Esophagus squamous epithelium (tissue), 5 donors: ENCODE measurements at regions not wholly inside any gene's neighbourhood (a gene's known extent, or its start where the extent isn't known, plus 50 kb on each side); places are given as distances from the start of the nearest gene placed in this dataset.
"Not testable (repeated sequence)": the region's sequence is repeated elsewhere in the genome, so short reads cannot be mapped to it uniquely, and the experiment has no call there.

Experiments
- DNase-seq: peaks from one replicate; lab custom pipeline; 2025; lab: John Stamatoyannopoulos, UW
- H3K27ac ChIP-seq, 4 donors: fragments of 200-600 bp; sonication (generic); one replicate each; pipeline ENCODE4 v1.5.1; 2016 to 2019; ENCODE audit warnings: mild to moderate bottlenecking in 1 of 4
- H3K27me3 ChIP-seq, 4 donors: fragments of 200-600 bp; sonication (generic); 1 replicate in 3 of 4; 2 replicates in 1 of 4; pipeline versions ENCODE4 v1.5.1 to v1.6.0; 2017 to 2021; ENCODE audit warnings: antibody characterized with exemption in 1 of 4
- H3K36me3 ChIP-seq, 3 donors: fragments of 200-600 bp; sonication (generic); one replicate each; pipeline ENCODE4 v1.5.1; 2016 to 2019
- H3K4me1 ChIP-seq, 3 donors: fragments of 200-600 bp; sonication (generic); one replicate each; pipeline ENCODE4 v1.5.1; 2017 to 2019
- H3K4me3 ChIP-seq, 4 donors: fragments of 200-600 bp; sonication (generic); 1 replicate in 3 of 4; 2 replicates in 1 of 4; pipeline ENCODE4 v1.5.1; 2016 to 2019; ENCODE audit warnings: mild to moderate bottlenecking in 2 of 4, moderate library complexity in 1 of 4
- H3K9me3 ChIP-seq, 3 donors: fragments of 200-600 bp; sonication (generic); one replicate each; pipeline ENCODE4 v1.5.1; 2016 to 2019
- POLR2A ChIP-seq, 4 donors: fragments of 450-650 bp; IDR thresholded peaks; one replicate each; pipeline ENCODE4 v1.6.1; 2017; ENCODE audit warnings: antibody characterized with exemption in 4 of 4, mild to moderate bottlenecking in 4 of 4, moderate library complexity in 3 of 4
- WGBS, 2 donors: methylation state at CpG; one replicate each; pipeline ENCODE4 v1.1.5; 2018; 5-methylcytosine and 5-hydroxymethylcytosine counted together
- intact Hi-C: fragments of 100-400 bp; cut with DNase I; formaldehyde crosslinking; loops from one replicate; pipeline ENCODE4 v1.15.0; 2022
- TF ChIP-seq, protein P1 (sequence below), 6 experiments: fragments of 450-650 bp in 4 of 6; fragments of 200-600 bp in 2 of 6; sonication (generic) in 2 of 6; IDR thresholded peaks; one replicate each; pipeline ENCODE4 v1.5.1; 2016 to 2019; ENCODE audit warnings: antibody characterized with exemption in 6 of 6, mild to moderate bottlenecking in 4 of 6, moderate library complexity in 4 of 6
- donor health status: DM: yes; HTN: yes; CAD: no.

DNA sequence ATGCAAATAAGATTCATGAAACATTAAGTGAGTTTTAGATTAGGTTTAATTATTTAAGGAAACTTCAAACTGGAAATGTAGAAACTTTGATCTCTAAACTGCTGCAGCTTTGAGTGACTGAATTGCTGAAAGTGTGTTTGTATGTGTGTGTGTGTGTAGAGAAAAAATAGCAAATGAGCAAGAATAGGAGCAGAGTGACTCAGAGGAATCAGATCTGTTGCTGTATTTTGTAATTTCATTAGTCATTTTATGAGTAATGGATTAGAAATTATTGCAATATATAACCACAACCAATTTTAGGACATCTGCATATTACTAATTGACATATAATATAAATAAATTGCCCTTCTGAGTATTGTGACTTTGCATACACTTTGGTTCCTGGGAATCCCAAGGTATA lies 52.8 kb upstream of the SLC9A9 start:
- Histone ChIP-seq H3K27me3 (no peaks in the 10 kb centered on the region), H3K4me1 (peaks cover 0 to 18% (median 0%) of the 10 kb centered on the region in 3 donors), H3K4me3 (no peak overlapping the region), H3K36me3 (no peaks in the 10 kb centered on the region), H3K27ac (peak overlapping the region in 1 of 4 donors; percentile 33), H3K9me3 (no peaks in the 10 kb centered on the region)
- no peak for TF ChIP-seq POLR2A (IDR thresholded peaks at IDR 0.05)
- TF ChIP-seq, protein P1, sequence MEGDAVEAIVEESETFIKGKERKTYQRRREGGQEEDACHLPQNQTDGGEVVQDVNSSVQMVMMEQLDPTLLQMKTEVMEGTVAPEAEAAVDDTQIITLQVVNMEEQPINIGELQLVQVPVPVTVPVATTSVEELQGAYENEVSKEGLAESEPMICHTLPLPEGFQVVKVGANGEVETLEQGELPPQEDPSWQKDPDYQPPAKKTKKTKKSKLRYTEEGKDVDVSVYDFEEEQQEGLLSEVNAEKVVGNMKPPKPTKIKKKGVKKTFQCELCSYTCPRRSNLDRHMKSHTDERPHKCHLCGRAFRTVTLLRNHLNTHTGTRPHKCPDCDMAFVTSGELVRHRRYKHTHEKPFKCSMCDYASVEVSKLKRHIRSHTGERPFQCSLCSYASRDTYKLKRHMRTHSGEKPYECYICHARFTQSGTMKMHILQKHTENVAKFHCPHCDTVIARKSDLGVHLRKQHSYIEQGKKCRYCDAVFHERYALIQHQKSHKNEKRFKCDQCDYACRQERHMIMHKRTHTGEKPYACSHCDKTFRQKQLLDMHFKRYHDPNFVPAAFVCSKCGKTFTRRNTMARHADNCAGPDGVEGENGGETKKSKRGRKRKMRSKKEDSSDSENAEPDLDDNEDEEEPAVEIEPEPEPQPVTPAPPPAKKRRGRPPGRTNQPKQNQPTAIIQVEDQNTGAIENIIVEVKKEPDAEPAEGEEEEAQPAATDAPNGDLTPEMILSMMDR (IDR thresholded peaks at IDR 0.05) = no peak
- intact Hi-C loops = no loop called here
- DNase-seq = no peak

DNA sequence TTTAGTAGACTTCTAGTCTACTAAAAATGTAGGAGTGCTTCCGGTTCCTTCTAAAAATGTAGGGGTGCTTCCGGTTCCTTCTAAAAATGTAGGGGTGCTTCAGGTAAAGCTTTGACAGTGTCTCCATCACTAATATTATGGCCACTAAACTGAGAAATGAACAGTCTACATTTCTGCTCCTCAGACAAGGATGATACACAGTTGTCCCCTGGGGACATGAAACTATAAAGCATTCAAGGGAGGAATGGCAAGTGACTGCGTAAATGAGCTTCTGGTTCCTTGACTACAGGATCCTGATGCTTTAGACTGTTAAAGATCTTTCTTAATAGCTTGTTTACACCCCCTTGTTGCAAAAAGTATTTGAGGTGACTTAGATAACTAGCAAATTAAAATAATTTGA lies 53.9 kb upstream of the SLC9A9 start:
- Histone ChIP-seq H3K36me3 (no peaks in the 10 kb centered on the region), H3K4me1 (peaks cover 0 to 18% (median 0%) of the 10 kb centered on the region in 3 donors), H3K27ac (no peak overlapping the region), H3K4me3 (no peak overlapping the region), H3K27me3 (no peaks in the 10 kb centered on the region), H3K9me3 (no peaks in the 10 kb centered on the region)
- DNase-seq = no peak
- TF ChIP-seq, protein P1 (IDR thresholded peaks at IDR 0.05) = no peak
- no peak for TF ChIP-seq POLR2A (IDR thresholded peaks at IDR 0.05)
- WGBS, 2 donors = 93 to 98% methylated on average over 3 of the region's 3 CpGs
- intact Hi-C loops = no loop called here

DNA sequence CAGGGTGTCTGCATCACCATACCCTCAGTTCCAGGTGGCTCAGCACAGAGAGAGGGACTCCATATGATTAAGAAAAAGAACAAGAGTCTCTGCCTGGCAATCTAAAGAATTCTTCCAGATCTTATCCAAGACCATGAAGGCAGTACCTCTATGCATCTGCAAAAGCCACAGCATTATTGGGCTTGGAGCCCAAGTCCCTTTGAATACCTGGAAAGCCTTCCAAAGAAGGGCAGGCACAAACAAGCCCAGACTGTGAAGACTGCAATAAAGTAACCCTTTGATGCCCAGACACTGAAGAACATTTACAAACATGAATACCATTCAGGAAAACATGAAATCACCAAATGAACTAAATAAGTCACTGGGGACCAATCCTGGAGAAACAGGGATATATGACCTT lies 60.9 kb upstream of the DIPK2A start:
- Histone ChIP-seq H3K9me3 (no peaks in the 10 kb centered on the region), H3K27ac (no peak overlapping the region), H3K4me3 (no peak overlapping the region), H3K36me3 (no peaks in the 10 kb centered on the region), H3K27me3 (no peaks in the 10 kb centered on the region), H3K4me1 (peaks cover 0 to 8% (median 0%) of the 10 kb centered on the region in 3 donors)
- intact Hi-C loops = no loop called here
- TF ChIP-seq, protein P1 (IDR thresholded peaks at IDR 0.05) = no peak
- TF ChIP-seq POLR2A (IDR thresholded peaks at IDR 0.05) = no peak
- DNase-seq = no peak

DNA sequence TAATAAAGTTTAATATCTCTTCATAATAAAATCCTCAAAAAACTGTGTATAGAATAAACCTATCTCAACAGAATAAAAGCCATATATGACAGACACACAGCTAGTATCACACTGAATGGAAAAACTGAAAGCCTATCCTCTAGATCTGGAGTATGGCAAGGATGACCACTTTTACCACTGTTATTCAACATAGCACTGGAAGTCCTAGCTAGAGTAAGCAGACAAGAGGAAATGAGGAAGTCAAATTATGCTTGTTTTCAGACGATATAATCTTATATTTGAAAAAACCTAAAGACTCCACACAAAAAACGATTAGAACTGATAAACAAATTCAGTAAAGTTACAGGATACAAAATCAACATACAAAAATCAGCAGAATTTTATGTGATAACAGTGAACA lies 57.4 kb upstream of the DIPK2A start:
- Histone ChIP-seq H3K9me3 (no peaks in the 10 kb centered on the region), H3K27ac (no peak overlapping the region), H3K4me1 (peaks cover 0 to 8% (median 0%) of the 10 kb centered on the region in 3 donors), H3K36me3 (no peaks in the 10 kb centered on the region), H3K27me3 (no peaks in the 10 kb centered on the region), H3K4me3 (no peak overlapping the region)
- DNase-seq = no peak
- TF ChIP-seq, protein P1 (IDR thresholded peaks at IDR 0.05) = no peak
- TF ChIP-seq POLR2A (IDR thresholded peaks at IDR 0.05) = no peak
- intact Hi-C loops = no loop called here
- 61 to 67% methylated on average over 2 of the region's 2 CpGs for WGBS, 2 donors

DNA sequence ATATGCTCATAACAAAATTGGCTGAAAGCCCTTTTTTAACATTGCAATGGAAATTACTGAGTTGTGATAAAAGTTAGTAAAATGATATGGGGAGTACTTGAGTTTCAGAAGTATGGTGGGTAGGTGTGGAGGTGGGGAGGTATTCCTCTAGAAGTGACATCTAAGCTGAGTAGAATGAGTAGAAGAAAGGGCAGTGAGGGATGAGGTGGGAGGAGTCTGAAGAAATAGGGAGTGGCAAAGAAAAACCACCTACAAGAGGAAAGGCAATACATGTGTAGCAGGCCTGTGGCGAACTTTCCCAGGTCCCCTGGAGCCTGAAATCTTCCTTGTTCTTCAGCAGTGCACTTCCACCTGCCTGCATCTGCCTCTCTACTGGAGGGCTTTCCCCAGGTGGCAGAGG lies 52.8 kb upstream of the DIPK2A start:
- H3K4me3 ChIP-seq = no peak overlapping the region
- H3K27me3 ChIP-seq = no peaks in the 10 kb centered on the region
- H3K4me1 ChIP-seq = peaks cover 0 to 5% (median 0%) of the 10 kb centered on the region in 3 donors
- no peak overlapping the region for H3K27ac ChIP-seq
- no peaks in the 10 kb centered on the region for H3K36me3 ChIP-seq
- no peaks in the 10 kb centered on the region for H3K9me3 ChIP-seq
- DNase-seq = no peak
- 63 to 100% methylated on average over 1 of the region's 1 CpG for WGBS, 2 donors
- intact Hi-C loops = no loop called here
- TF ChIP-seq POLR2A (IDR thresholded peaks at IDR 0.05) = no peak
- TF ChIP-seq, protein P1 (IDR thresholded peaks at IDR 0.05) = no peak

DNA sequence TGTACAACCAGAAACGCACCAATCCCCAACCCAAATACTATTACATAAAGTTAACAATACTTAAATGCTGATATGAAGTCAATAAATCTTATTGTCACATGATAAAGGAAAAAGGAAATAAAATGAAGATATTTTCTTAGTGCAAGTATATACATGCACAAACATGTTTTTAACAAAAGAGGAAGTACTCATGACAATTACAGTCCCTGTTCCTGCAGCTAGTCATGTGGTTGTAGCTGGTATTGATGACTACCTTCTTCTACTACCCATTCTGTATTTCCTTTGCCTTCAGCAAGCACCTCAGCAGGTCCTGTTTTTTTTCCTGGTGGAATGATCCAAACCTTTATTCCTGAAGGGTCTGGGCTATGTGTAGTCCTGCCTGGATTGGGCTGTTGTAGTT lies 50.4 kb upstream of the DIPK2A start:
- H3K27me3 ChIP-seq, H3K4me1 ChIP-seq, H3K9me3 ChIP-seq, intact Hi-C loops, H3K36me3 ChIP-seq, H3K4me3 ChIP-seq, H3K27ac ChIP-seq, DNase-seq: not testable (repeated sequence)
- 65 to 83% methylated on average over 1 of the region's 1 CpG for whole genome bisulfite sequencing, 2 donors
